ENCODE measurements at regions not wholly inside any gene's neighbourhood (a gene's known extent, or its start where the extent isn't known, plus 50 kb on each side); places are given as distances from the start of the nearest gene placed in this dataset.
A peak's percentile ranks its signal among the peaks of the same experiment; 100 is the strongest.

DNA sequence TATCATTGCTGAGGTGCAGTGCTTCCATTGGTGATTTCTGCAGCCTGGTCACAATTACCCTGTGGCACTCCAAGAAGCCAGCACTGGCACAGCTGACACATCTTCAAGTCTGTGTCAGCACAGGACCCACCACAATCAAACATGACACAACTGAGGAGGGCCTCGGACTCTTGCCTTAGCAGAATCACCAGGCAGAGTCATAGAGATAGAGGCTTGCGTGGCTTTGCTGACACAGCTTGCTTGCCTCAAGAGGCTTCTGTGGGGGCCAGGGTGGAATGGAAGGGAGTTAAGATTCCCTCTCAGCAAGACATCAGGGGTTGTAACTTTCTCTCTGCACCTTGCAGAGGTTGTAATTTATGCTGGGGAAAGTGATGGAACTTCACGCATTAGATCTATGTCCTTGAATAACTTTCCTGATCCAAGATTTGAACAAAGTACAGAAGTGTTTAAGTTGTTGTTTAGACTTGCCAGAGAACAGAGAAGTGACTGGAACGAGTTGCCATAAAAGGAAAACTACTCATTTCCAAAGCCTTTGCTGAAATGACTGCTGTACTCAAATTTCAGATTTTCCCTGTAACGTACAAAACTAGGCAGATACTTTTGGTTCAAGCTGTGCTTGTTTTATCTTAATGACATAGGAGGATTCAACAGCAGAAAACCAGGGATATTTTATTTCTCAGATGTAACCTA is 170.7 kb downstream of the DIPK2A start:
- no peak for DNase-seq

DNA sequence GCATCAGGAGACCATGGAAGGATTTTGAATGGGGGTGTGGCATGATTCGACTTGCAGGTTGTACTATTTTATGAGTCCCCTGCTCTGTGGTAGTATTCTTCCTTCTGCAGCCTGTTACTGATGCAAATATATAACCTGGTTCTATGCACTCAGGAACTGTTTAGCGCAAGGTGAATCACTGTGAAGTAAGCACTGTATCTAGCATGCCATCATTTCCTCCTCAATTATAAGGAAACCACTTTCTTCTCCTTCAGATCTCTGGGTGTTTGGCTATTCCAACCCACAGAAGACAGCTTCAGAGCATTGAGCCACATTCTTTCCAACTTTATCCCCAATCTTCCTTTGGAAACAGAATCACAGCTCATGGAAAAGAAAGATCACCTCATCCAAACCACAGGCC is 176.7 kb downstream of the DIPK2A start:
- no peak for DNase-seq

DNA sequence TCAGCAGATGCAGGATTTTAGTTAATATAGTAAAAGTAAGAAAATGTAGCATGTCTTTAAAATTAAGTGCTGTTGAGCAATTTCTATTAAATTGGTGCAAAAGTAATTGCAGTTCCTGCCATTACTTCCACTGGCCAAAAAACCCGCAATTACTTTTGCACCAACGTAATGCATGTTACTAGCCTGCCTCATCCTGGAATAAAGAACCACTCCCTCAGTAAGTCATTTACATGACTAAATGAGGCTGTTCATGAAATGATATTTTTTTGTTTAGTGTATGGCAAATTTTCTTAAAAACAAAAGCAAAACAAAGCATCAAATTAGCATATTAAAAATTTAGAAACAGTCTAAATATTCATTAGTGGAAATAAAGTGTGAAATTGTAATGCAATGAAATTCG is 180.4 kb downstream of the DIPK2A start:
- no peak for DNase-seq

DNA sequence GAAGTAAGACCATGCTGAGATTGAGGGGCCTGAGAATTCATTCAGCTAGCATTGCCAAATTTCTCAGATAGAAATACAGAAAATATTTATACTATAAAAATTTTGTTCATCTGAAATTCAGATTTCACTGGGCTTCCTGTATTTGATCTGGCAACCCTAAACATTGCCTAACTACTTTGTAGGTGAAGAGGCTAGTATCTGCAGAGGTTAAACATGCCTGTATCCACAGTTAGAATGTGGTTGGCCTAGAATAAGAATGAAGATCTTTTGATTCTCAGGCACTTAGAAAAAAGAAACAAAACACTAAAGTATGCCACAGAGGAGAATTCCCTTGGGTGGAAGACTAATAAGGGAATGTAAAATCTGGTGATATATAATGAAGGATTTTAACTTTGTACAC is 189.0 kb downstream of the DIPK2A start:
- DNase-seq: no peak

DNA sequence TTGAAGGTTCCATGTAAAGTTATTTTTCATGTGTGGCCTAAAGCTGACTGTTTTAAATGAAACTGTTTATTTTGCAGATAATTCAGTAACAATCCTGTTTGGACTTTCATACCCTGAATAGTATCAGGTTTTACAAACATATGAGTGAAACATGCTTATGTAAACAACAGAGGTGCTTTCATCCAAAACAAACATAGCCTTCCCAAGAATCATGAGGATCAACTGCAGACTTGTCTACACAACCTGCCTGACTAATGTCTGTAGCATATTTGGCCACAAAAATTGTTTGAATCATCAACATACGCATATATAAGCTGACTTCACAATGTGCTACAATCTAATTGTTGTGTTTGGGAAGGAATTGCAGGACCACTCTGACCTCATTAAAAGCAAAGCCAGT is 190.4 kb downstream of the DIPK2A start:
- no peak for DNase-seq

DNA sequence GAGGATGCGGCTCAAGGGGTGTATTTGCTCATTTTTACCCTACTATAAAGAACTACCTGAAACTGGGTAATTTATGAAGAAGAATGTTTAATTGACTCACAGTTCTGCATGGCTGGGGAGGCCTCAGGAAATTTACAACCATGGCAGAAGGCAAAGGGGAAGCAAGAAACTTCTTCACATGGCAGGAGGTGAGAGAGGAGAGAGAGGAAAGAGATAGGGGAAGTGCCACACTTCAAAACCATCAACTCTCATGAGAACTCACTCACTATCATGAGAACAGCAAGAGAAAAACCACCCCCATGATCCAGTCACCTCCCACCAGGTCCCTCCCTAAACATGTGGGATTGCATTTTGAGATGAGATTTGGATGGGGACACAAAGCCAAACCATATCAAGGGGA is 192.7 kb downstream of the DIPK2A start:
- no peak for DNase-seq

DNA sequence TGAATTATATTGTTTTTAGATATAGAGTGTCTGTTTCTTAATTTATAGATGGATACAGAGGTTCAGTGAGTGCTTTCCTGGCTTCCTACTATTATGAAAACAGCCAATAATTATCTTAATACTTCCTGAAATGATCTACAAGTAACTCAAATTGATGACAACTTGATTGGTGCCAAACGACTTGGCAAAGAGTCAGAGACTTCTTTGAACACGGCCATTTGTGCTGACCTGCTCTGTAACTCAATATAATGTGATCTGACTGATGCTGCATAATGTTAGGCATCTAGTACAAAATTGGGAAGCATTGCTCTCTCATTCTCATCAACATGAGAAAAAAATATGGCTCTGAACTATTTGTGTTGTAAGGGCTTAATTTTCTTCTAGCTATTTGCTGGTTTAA is 193.9 kb downstream of the DIPK2A start:
- no peak for DNase-seq

DNA sequence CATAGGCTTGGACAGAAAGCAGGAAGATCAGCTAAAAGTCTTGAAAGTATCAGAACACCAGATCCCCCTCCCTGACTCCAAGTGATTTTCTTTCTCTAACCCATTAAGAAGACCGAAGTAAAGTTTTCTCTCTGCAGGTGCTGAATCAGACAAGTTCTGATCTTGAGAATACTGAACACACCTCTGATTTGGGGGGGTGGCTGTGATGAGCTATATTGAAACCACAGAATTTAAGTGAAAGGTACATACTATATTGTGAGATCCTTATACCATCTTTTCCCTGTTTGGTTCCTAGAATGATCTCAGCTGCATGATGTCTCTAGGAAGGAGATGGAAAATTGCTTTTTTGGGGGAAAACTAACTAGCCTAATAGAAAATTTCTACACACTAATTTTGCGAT is 196.0 kb downstream of the DIPK2A start:
- no peak for DNase-seq

DNA sequence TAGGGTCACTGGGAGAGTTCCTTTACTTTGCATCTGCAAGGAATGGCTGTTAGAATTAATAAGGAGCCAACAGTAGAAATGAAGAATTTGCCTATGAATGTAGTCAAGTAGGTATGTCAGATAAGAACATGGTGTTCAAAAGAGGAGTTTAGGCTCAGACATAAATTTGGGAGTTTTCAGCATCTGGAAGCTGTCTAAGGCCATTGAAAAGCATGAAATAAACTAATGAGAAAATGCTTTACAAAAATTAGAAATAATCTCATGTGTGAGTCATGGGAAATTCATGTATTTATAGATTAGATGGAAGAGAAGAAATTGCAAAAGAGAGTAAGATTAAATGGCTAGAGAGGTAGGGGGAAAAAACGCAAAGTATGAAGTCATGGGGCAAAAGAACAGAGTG is 201.9 kb downstream of the DIPK2A start:
- no peak for DNase-seq

DNA sequence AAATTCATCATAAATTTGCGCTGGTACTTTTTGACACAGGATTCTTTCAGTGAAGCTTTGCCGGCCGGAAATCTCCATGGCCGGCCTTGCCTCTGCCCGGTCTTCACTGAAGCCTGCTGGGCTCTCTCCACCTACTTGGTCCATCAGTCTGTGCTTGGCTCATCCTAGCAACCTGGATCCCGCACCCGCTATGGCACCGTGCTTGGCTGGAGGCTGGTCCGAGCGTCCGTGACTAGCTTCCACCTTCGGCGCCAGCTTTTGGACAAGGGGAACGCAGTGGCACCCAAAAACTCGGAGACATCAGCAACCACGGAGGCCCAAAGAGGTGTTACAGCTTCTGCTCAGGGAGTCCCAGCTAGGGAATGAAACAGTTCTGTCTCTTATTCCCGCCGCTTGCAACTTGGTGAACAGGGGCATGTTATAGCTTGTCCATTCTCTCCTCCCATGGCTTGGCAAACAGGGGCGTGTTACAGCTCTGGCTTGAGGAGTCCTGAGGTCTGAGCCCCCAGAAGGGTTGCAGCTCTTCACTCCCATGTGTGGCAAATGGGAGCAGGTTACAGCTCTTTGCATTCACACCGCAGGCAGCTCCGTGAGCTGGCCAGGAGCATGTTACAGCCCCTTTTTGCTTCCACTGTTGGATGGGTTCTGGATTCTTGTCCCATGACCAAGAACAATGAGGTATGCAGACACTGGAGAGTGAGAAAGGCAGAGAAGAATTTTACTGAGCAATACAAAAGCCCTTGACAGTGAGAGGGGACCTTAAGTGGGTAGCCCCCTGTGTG is 204.2 kb downstream of the DIPK2A start:
- no peak for DNase-seq

DNA sequence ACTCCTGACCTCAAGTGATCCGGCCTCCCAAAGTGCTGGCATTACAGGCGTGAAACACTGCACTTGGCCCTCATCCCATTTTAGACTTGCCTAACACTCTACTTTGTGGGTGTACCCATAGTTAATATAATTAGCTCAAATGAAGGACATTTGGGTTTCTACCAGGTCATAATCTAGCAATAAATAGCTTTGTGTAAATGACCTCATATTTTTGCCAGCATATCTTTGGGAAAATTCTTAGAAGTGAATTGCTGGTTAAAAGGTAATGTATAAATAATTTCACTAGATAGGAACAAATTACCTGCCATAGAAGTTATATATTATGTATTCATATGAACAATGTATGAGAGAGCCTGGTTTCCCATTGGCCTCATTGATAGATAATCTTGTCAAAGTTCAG is 206.0 kb downstream of the DIPK2A start:
- DNase-seq: no peak

DNA sequence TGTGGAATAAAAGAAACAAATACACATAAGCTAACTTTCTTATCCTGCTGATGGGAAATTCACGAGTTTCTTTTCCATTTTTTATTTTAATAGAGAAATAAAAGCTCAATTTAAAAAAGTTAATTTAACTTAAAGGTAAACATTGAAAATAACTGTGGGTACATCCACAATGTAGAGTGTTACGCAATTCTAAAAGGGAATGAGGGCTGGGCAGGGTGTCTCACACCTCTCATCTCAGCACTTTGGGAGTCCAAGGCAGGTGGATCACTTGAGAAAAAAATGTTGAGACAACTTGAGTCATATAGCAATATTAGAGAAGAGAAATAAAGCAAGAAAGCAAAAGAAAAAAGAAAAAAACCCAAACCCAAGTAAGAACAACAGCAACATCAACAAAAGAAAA is 207.0 kb downstream of the DIPK2A start:
- no peak for DNase-seq

DNA sequence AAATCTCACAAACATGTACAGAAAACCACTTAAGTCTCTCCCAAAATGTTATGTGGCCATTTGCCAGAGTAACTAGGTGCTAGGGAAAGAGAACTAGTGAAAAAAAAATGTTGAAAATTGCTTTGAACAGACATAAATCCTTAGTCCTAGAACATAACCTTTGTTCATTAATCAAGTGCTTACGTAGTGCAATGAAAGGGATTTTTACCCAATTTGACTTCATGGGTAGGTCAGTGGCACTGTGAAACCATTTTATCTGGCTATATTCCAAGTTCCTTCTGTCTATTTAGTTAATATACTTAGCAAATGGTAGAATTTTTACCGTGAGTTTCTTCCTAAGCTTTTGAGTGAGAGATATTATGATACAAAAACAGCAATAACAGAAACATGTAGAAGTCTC is 209.4 kb downstream of the DIPK2A start:
- no peak for DNase-seq

DNA sequence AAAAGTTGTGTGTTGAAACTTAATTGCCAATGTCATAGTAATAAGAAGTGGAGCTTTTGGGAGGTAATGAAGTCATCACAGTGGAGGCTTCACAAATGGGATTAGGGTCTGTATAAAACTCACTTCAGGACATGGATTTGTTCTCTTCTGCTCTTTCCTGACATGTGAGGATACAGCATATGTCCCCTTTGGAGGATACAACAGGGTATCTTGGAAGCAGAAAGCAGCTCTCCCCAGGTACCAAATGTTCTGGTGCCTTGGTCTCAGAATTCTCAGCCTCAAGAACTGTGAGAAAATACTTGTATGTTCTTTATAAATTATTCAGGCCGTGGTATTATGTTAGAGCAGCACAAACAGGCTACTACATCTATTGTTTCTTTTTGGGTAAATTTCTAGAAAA is 210.9 kb downstream of the DIPK2A start:
- no peak for DNase-seq

DNA sequence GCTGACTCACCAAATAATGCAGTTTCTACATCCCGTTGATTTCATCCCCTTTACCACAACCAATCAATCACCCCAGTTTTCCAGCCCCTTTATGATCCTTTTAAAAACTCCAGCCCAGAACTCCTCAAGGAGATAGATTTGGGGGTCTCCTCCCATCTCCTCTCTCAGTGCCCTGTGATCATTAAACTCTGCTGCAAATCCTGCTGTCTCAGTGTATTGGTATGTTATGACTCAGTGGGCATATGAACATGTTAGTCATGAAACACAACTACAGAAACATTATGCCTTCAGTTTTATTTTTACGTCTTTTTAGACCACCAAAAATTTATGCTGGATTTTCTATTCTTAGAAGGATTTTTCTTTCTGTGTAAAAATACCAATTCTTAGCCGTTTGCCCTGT is 213.7 kb downstream of the DIPK2A start:
- no peak for DNase-seq

DNA sequence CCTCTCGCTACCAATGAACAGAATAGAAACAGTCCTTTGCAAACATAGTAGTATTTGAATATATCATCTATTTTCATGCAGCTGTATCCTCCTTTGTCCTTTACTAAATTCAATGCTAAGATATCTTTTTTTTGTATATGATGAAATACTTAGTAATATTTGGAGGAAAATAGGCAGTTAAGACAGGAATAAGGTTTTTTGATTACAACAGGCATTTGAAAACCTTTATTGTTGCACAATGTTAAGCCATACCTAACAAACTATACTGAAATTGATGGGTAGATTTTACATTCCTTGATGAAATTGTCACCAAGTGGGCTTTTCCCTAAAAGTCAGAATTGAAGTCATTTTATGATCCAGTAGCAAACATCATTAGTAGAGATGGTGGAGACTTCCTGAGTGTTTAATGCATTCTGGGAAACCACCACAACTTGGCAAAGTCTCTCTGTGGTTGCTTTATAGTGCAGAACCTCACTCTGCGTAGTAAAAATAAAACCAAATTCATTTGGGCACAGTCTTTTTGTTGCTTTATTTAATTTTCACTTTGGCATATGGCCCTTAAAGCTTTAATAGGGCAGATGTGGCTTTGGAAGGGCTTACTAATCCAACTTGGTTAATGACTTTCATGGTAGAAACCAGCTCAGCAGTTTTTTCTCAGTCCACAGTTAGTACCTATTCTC is 216.0 kb downstream of the DIPK2A start:
- no peak for DNase-seq

DNA sequence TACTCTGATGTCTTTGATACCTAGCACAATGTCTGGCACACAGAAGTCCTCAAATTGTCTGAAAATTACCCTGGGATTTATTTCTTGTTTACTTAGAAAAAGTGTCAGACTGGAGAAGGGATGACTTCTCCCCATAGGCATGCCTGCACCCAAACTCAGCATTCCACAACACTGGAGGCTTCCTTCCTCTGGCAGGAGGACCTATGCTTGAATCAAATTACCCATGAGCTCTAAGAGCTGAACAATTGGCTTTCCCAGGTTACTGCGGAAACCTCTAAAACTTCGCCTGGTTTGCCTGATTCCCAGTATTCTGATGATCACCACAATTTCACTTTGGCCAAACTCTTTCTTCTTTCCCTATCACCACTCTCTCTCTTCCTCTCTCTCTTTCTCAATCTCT is 217.4 kb downstream of the DIPK2A start:
- DNase-seq: no peak

DNA sequence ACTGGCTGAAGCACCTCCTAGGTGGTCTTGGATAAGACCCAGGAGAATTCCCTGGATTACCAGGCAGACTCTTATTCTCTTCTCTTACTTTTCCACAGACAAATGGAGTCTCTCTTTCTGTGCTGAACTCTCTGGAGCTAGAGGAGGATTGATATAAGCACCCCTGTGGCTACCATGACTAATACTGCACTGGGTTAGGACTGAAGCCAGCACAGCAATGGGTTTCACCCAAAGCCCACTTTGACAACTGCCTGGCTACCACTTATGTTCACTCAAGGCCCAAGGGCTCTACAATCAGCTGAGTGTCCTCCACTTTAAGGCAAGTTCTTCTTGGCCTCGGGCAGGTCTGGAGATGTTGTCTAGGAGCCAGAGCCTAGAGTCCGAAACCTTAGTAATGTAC is 225.5 kb downstream of the DIPK2A start:
- DNase-seq: no peak

DNA sequence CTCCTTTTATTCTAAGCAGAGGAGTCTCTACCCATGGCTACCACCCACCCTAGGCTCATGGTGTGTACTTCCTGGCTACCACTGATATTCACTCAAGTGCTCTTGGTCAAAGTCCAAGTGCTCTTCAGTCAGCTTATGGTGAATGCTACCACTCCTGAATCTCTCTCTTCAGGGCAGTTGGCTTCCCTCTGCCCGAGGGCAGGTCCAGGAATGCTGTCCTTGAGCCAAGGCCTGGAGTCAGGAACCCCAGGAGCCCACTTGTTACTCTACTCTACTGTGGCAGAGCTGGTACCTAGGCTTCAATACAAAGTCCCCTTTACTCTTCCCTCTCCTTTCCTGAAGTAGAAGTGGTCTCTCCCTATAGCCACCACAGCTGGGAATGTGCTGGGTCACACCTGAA is 226.0 kb downstream of the DIPK2A start:
- no peak for DNase-seq

DNA sequence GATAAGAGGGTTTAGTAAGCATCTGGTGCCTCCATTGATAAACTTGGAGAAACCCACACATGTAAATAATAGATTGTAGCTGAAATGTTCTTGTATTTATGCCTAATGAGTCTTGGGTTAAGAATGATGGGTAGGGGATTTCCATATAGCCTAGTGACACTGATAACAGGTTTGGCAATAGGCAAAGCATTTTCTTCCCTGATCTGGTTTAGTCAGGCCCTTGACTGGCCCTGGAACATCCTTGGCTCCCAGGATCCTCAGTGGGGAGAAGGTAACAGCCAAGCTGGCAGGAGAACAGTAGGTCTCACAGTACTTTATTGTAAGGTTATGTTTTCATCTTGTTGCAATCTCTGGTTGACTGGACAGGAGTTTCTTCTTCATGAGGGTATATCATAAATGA is 228.4 kb downstream of the DIPK2A start:
- DNase-seq: no peak

DNA sequence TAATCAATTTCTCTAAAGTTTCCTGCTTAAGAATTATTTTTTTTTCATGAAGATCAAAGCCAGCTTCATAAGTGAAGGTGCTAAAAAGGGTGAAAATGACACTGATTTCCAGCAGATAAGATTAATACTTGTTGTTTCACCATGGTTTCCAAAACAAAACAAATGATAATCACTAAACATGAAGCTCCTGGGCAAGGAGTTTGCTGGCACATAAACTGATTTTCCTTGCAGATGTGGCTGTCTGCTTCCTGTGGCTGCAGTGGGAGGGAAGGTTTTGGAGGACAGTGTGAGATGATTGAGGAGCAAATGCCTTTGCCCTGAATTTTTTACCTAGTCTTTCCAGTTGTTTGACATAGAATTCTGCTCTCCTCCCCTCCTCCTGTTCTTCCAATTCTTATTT is 228.8 kb downstream of the DIPK2A start:
- DNase-seq: no peak

DNA sequence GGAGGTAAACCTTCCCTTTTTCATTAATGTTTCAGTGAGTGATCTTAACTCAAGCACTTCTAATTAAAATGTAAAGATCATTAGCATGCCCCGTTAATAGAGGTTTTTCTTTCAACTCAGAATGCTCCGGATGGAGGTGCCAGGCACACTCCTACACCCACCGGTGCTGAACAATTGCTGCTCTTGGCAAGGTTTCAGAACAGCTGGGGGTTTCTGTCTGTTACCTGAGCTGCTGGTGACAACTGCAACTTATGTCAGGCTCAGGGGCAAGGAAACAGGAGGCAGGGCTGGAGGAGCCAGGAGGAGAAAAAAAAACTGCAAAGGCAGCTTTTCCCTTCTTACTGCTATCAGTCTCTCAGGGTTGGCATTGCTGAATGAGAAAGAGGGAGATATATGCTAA is 250.1 kb downstream of the DIPK2A start:
- DNase-seq: no peak

DNA sequence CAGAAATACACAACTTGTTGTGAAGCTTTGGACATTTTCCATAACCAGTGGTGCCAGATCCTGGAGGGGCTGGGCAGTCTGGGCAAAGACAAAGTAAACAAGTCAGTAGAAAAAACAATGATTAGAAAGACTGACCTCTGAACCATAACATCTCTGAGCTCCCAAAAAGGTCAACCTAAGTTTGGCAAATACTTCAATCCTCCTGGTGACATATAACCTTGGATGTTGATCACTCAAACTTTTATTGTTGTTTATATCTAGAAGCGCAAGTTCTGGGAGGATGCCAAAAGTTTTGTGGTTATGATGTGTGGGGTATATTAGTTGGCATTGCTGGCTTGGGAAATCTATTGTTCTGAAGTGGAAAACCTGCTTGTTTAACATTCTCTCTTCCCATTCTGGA is 257.7 kb downstream of the DIPK2A start:
- DNase-seq: no peak

DNA sequence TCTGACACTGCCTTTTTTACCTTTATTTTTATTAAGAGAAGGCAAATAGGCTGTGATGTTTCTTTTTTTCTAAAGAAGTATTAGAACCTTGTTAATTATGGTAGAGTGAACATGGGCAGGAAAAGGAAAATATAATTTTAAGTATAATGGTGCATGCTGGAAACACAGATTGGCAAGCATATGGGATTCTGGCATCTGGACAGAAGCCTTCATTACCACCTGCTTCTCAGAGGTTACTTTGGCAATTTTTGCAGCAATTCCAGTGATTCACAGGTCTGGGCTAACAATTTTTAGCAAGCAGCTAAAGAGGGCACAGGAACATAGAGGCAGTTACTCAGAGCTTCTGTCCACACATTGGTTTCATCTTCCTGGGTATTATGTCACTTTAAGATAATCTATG is 258.3 kb downstream of the DIPK2A start:
- DNase-seq: peak; percentile 3
